ENCODE measurements at regions not wholly inside any gene's neighbourhood (a gene's known extent, or its start where the extent isn't known, plus 50 kb on each side); places are given as distances from the start of the nearest gene placed in this dataset.

DNA sequence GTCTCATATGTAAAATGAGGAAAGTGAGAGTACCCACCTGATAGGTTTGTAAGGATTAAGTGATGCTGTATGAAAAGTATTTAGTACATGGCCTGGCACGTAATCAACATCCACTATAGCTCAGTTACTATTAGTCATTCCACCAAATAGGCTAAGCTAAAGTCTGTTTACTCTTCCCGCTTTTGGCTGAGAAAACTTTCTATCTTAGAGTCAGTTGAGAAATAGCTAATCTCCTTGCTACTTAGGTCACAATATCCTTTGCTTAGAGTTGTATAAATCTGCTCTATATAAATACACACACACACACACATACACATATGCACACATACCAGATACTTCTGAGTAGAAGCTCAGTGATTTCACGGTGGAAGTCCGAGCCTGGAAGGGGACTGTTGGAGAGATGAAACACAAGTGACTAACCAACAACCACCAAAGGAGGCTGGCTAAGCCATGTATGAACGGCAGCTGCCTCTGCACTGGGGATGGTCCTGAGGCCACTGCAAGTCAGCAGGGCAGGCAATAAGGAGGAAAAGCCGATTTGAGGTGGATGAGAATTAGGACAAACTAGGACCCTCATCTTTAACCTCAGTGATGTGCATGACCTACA is 104.6 kb upstream of the EPHA4 start:
- no peak for DNase-seq (ENCODE audit: low read depth)
- H3K4me3 ChIP-seq (ENCODE audit: low read depth, low read length): no peak overlapping the region
- no peak for TF ChIP-seq POLR2A (IDR thresholded peaks at IDR 0.05; ENCODE audit: extremely low read depth, insufficient read length)
- TF ChIP-seq MYC (IDR thresholded peaks at IDR 0.05; ENCODE audit: low read depth, low read length): no peak
- TF ChIP-seq, protein P1, sequence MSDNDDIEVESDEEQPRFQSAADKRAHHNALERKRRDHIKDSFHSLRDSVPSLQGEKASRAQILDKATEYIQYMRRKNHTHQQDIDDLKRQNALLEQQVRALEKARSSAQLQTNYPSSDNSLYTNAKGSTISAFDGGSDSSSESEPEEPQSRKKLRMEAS (IDR thresholded peaks at IDR 0.05; ENCODE audit: low read depth, low read length): no peak
- TF ChIP-seq, protein P2, sequence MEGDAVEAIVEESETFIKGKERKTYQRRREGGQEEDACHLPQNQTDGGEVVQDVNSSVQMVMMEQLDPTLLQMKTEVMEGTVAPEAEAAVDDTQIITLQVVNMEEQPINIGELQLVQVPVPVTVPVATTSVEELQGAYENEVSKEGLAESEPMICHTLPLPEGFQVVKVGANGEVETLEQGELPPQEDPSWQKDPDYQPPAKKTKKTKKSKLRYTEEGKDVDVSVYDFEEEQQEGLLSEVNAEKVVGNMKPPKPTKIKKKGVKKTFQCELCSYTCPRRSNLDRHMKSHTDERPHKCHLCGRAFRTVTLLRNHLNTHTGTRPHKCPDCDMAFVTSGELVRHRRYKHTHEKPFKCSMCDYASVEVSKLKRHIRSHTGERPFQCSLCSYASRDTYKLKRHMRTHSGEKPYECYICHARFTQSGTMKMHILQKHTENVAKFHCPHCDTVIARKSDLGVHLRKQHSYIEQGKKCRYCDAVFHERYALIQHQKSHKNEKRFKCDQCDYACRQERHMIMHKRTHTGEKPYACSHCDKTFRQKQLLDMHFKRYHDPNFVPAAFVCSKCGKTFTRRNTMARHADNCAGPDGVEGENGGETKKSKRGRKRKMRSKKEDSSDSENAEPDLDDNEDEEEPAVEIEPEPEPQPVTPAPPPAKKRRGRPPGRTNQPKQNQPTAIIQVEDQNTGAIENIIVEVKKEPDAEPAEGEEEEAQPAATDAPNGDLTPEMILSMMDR (IDR thresholded peaks at IDR 0.05; ENCODE audit: low read depth, low read length): no peak

DNA sequence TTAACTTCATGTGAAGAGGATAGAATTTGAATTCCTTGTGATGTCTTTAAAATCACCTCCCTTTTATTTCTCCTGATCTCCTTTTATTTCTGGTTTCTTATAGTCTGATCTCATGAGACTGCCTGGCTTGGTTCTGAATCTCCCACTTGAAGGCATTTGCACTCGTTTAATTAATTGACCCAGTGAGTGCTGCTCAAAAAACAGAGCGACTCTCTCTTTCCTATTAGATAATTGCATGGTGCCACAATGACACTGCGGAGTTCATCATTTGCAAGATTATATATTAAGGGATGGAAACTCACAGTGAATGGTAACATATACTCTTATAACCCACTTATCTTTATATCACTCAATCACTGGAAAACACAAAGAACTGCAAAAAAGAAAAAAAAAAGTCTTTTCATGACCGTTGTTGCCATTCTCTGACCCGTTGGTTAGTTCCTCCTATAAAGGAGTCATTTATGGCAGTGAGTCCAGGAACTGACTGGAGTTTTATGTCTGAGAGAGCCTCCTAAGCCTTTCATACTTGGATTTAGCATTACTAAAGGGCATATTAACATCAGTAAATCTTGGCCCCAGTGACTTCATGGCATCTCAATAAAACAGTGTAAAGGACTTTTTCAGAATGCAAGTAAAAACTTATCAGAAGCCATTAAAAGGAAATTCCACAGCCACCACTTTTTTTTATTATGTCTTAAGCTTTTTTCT is 103.3 kb upstream of the EPHA4 start:
- no peak for DNase-seq (ENCODE audit: low read depth)
- TF ChIP-seq MYC (IDR thresholded peaks at IDR 0.05; ENCODE audit: low read depth, low read length) (no peak), POLR2A (IDR thresholded peaks at IDR 0.05; ENCODE audit: extremely low read depth, insufficient read length) (no peak)
- TF ChIP-seq, protein P2 (IDR thresholded peaks at IDR 0.05; ENCODE audit: low read depth, low read length): no peak
- TF ChIP-seq, protein P1 (IDR thresholded peaks at IDR 0.05; ENCODE audit: low read depth, low read length): no peak
- H3K4me3 ChIP-seq (ENCODE audit: low read depth, low read length): no peak overlapping the region

DNA sequence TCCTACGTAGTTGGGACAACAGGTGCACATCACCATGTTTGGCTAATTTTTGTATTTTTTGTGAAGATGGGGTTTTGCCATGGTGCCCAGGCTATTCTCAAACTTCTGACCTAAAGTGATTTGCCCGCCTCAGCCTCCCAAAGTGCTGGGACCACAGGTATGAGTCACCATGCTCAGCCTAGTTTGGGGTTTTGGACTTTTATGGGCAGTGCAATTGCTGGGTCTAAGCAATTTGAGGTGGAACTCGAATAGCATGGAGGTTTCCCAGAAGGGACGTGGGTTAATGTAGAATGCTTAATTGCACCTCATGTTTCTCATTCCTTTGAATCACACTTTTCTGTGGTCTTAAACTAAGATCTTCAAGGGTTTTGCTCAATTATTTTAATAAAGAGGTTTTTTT is 102.3 kb upstream of the EPHA4 start:
- H3K4me3 ChIP-seq (ENCODE audit: low read depth, low read length): no peak overlapping the region
- DNase-seq (ENCODE audit: low read depth): no peak
- TF ChIP-seq, protein P2 (IDR thresholded peaks at IDR 0.05; ENCODE audit: low read depth, low read length): no peak
- no peak for TF ChIP-seq POLR2A (IDR thresholded peaks at IDR 0.05; ENCODE audit: extremely low read depth, insufficient read length)
- TF ChIP-seq, protein P1 (IDR thresholded peaks at IDR 0.05; ENCODE audit: low read depth, low read length): no peak
- TF ChIP-seq MYC (IDR thresholded peaks at IDR 0.05; ENCODE audit: low read depth, low read length): no peak

DNA sequence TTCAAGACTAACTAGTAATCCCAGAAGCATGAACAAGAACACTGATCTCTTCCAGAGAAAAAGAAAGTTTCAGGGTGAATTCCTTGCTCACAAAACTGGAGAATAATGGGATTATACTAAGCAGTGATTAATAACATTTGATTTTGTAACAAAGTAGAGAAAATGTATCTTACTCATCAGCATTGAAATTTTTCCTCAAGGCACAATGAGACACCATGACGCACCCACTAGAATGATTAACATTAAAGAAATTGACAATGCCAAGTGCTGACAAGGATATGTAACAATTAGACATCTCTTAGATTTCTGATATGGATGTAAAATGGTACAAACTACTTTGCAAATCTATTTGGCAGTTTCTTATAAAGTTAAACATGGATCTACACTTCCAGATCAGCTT is 101.1 kb upstream of the EPHA4 start:
- no peak for DNase-seq (ENCODE audit: low read depth)
- TF ChIP-seq, protein P1 (IDR thresholded peaks at IDR 0.05; ENCODE audit: low read depth, low read length): no peak
- TF ChIP-seq, protein P2 (IDR thresholded peaks at IDR 0.05; ENCODE audit: low read depth, low read length): no peak
- TF ChIP-seq MYC (IDR thresholded peaks at IDR 0.05; ENCODE audit: low read depth, low read length) (no peak), POLR2A (IDR thresholded peaks at IDR 0.05; ENCODE audit: extremely low read depth, insufficient read length) (no peak)
- no peak overlapping the region for H3K4me3 ChIP-seq (ENCODE audit: low read depth, low read length)

DNA sequence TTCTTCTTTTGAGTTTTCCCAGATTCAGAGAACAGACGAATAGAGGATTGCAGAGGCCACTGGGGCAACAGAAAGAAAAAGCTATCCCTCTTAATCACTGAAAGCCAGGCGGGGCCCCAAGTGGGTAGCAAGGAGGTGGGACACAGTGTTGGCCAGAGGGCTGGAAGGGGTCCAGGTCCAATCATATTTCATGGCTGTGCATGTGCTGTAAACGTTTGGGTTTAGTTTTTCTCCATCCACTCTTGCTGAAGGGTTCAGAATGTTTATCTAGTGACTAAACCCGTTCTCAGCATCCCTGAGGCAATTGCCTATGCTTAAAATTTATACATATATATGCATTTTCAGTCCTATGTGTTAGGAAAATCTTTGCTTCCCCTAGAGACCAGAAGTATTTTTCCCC is 99.4 kb upstream of the EPHA4 start:
- no peak overlapping the region for H3K4me3 ChIP-seq (ENCODE audit: low read depth, low read length)
- no peak for DNase-seq (ENCODE audit: low read depth)
- TF ChIP-seq, protein P1 (IDR thresholded peaks at IDR 0.05; ENCODE audit: low read depth, low read length): no peak
- TF ChIP-seq, protein P2 (IDR thresholded peaks at IDR 0.05; ENCODE audit: low read depth, low read length): no peak
- TF ChIP-seq POLR2A (IDR thresholded peaks at IDR 0.05; ENCODE audit: extremely low read depth, insufficient read length): no peak
